SK-N-SH (cell line): ENCODE measurements at regions not wholly inside any gene's neighbourhood (a gene's known extent, or its start where the extent isn't known, plus 50 kb on each side); places are given as distances from the start of the nearest gene placed in this dataset.

Experiments
- CTCF ChIA-PET: fragments of 300-600, 350-600 bp; formaldehyde crosslinking; extraction: SDS; loops from one replicate; lab custom pipeline; 2021; lab: Yijun Ruan, JAX
- POLR2A ChIA-PET: fragments of 350-600 bp; sonication (Branson Sonifier 250); formaldehyde crosslinking; extraction: SDS; loops from one replicate; lab custom pipeline; 2020; ENCODE audit warnings: antibody characterized with exemption, inconsistent platforms; lab: Yijun Ruan, JAX
- DNase-seq: peaks from one replicate; pipeline ENCODE4 v3.0.0; 2012
- H2AFZ ChIP-seq: fragments of 200-600 bp; sonication (generic); 2 replicates; pipeline ENCODE4 v1.8.1; 2016; ENCODE audit warnings: antibody characterized with exemption, mild to moderate bottlenecking, low read depth
- H3F3A ChIP-seq: fragments of 200-600 bp; sonication (generic); replicated peaks from 2 replicates; pipeline ENCODE3; 2016; ENCODE audit warnings: antibody characterized with exemption, mild to moderate bottlenecking; ENCODE audit not compliant: insufficient read depth
- H3K27ac ChIP-seq, 2 experiments: fragments of 200-500 bp in 1 of 2; fragments of 200-600 bp in 1 of 2; sonication (Bioruptor generic) in 1 of 2; sonication (generic), shearing (Covaris generic) in 1 of 2; 2 replicates each; pipeline versions ENCODE4 v1.5.1 to v1.6.1; 2014 to 2016; ENCODE audit warnings: low read depth in 2 of 2, inconsistent platforms in 1 of 2, low read length in 1 of 2, mild to moderate bottlenecking in 1 of 2, mixed read lengths in 1 of 2
- H3K27me3 ChIP-seq: fragments of 200-600 bp; sonication (generic), shearing (Covaris generic); 2 replicates; pipeline ENCODE4 v1.6.1; 2016; ENCODE audit warnings: mixed run types; ENCODE audit not compliant: insufficient read depth
- H3K36me3 ChIP-seq, 2 experiments: fragments of 200-500 bp in 1 of 2; fragments of 200-600 bp in 1 of 2; sonication (Bioruptor generic) in 1 of 2; sonication (generic) in 1 of 2; replicated peaks in 1 of 2; 2 replicates each; pipeline versions ENCODE3 to v1.5.1; 2014 to 2016; ENCODE audit warnings: low read length in 1 of 2, mild to moderate bottlenecking in 1 of 2; ENCODE audit not compliant: insufficient read depth in 2 of 2, control insufficient read depth in 1 of 2
- H3K4me1 ChIP-seq, 2 experiments: fragments of 200-500 bp in 1 of 2; fragments of 200-600 bp in 1 of 2; sonication (Bioruptor generic) in 1 of 2; sonication (generic), shearing (Covaris generic) in 1 of 2; 2 replicates each; pipeline versions ENCODE4 v1.5.1 to v1.6.1; 2014 to 2016; ENCODE audit warnings: low read depth in 1 of 2, low read length in 1 of 2, mixed run types in 1 of 2; ENCODE audit not compliant: insufficient read depth in 2 of 2, control insufficient read depth in 1 of 2
- H3K4me2 ChIP-seq: fragments of 200-600 bp; sonication (generic), shearing (Covaris generic); 2 replicates; pipeline ENCODE4 v1.6.1; 2017; ENCODE audit warnings: mixed run types
- H3K4me3 ChIP-seq, 2 experiments: fragments of 200-500 bp in 1 of 2; fragments of 200-600 bp in 1 of 2; sonication (Bioruptor generic) in 1 of 2; sonication (generic), shearing (Covaris generic) in 1 of 2; 2 replicates each; pipeline versions ENCODE4 v1.5.1 to v1.8.1; 2014 to 2016; ENCODE audit warnings: low read depth in 2 of 2, inconsistent platforms in 1 of 2, low read length in 1 of 2, mild to moderate bottlenecking in 1 of 2, mixed read lengths in 1 of 2, moderate library complexity in 1 of 2
- H3K79me2 ChIP-seq: fragments of 200-600 bp; sonication (generic); 2 replicates; pipeline ENCODE4 v1.8.1; 2017; ENCODE audit warnings: mild to moderate bottlenecking; ENCODE audit not compliant: insufficient read depth
- H3K9ac ChIP-seq: fragments of 200-600 bp; sonication (generic); 2 replicates; pipeline ENCODE4 v1.6.1; 2017; ENCODE audit warnings: mixed run types
- H3K9me2 ChIP-seq: fragments of 200-600 bp; sonication (generic); 2 replicates; pipeline ENCODE4 v1.6.1; 2017; ENCODE audit warnings: mixed run types
- H3K9me3 ChIP-seq: fragments of 200-600 bp; sonication (generic); 2 replicates; pipeline ENCODE4 v1.6.1; 2017; ENCODE audit warnings: mixed run types, mild to moderate bottlenecking, moderate library complexity
- H4K20me1 ChIP-seq: fragments of 200-600 bp; sonication (generic); 2 replicates; pipeline ENCODE4 v1.6.1; 2017; ENCODE audit warnings: mild to moderate bottlenecking, mixed run types; ENCODE audit not compliant: insufficient read depth
- ELF1 ChIP-seq: IDR thresholded peaks from 2 replicates; pipeline ENCODE4 v1.4.0; 2012
- EP300 ChIP-seq, 2 experiments: IDR thresholded peaks; 2 replicates each; pipeline versions ENCODE4 v1.4.0 to v1.6.1; 2012; ENCODE audit warnings: borderline replicate concordance in 1 of 2, low read depth in 1 of 2, low read length in 1 of 2
- GATA2 ChIP-seq: sonication (generic); formaldehyde crosslinking; IDR thresholded peaks from 2 replicates; pipeline ENCODE4 v1.5.0; 2020; ENCODE audit warnings: mild to moderate bottlenecking, missing genetic modification reagents
- JUND ChIP-seq: IDR thresholded peaks from 2 replicates; pipeline ENCODE4 v1.4.0; 2012
- MAX ChIP-seq: IDR thresholded peaks from 2 replicates; pipeline ENCODE4 v1.4.0; 2012; ENCODE audit warnings: low read depth
- MEF2A ChIP-seq: IDR thresholded peaks from 2 replicates; pipeline ENCODE4 v1.4.0; 2012; ENCODE audit warnings: low read depth, borderline replicate concordance
- NRF1 ChIP-seq: IDR thresholded peaks from 2 replicates; pipeline ENCODE4 v1.6.1; 2012; ENCODE audit warnings: low read depth, mild to moderate bottlenecking, low read length
- RAD21 ChIP-seq: IDR thresholded peaks from 2 replicates; pipeline ENCODE4 v1.6.1; 2012; ENCODE audit warnings: mild to moderate bottlenecking, low read length
- RCOR1 ChIP-seq: fragments of 150-350 bp; IDR thresholded peaks from 2 replicates; pipeline ENCODE4 v1.6.1; 2017; ENCODE audit warnings: antibody characterized with exemption, low read length
- RFX5 ChIP-seq: IDR thresholded peaks from 2 replicates; pipeline ENCODE4 v1.6.1; 2012; ENCODE audit warnings: mild to moderate bottlenecking, improper control_type of control experiment, low read length
- RXRA ChIP-seq: IDR thresholded peaks from 2 replicates; pipeline ENCODE4 v1.4.0; 2012; ENCODE audit warnings: low read depth, mild to moderate bottlenecking, borderline replicate concordance
- TAF1 ChIP-seq: IDR thresholded peaks from 2 replicates; pipeline ENCODE4 v1.6.1; 2012; ENCODE audit warnings: low read depth, mild to moderate bottlenecking, low read length, moderate library complexity, borderline replicate concordance
- TCF12 ChIP-seq: IDR thresholded peaks from 2 replicates; pipeline ENCODE4 v1.4.0; 2012
- ZBTB33 ChIP-seq: IDR thresholded peaks from 2 replicates; pipeline ENCODE4 v1.4.0; 2012; ENCODE audit warnings: low read depth, borderline replicate concordance
- WGBS: methylation state at CpG from one replicate; pipeline ENCODE4 v1.1.6; 2017; ENCODE audit warnings: low lambda C conversion rate; 5-methylcytosine and 5-hydroxymethylcytosine counted together

DNA sequence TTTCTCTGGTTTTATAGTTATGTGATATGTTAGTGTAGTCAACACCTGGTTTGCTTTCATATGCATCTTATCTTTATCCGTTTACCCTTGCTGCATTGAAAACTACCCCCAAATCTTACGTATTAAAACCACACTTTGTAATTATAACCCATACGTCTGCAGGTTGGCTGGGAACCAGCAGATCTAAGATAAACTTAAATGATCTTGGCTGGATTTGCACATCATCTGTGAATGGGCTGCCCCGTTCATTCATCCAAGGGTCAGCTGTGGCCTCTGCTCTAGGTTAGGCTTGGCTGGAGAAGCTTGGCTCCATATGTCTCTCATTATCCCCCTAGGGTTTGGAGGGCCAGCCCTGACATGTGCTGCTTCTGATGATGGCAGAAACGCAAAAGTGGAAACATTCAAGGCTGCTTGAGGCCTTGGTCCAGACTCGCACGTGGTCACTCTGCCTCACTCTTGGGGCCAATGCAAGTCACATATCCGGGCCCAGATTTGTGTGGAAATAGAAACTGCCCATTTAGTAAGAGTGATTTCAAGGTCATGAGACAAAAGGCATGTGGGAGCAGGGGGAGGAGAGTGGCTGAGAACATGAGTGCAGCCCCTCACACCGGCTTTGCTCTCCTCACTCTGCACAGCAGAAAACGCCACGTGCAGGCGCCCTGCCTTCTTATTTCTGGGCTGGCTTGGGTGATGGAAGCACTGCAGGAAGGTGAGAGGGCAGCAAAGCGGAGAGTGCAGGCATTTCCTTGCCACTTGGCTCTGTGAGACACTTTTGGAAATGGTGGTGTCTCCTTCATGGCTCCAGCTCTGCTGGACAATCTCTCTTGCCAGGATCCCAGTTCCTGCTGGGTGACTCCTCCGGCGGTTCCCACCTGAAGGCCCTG is 553.8 kb downstream of the GLRX3 start (continued):
- no peak for TF ChIP-seq MEF2A
- no peak for TF ChIP-seq MAX
- TF ChIP-seq ELF1 = no peak
- TF ChIP-seq EP300 (IDR thresholded peaks at IDR 0.05; ENCODE audit: borderline replicate concordance in 1 of 2, low read depth in 1 of 2, low read length in 1 of 2) = peak in 1 of 2 experiments; percentile 81; a peak in 2 of 4 replicates

- Histone ChIP-seq H4K20me1 (no peaks in the 10 kb centered on the region), H3F3A (no peaks in the 10 kb centered on the region), H3K36me3 (no peaks in the 10 kb centered on the region), H3K27ac (no peak overlapping the region), H3K9ac (no peak overlapping the region), H3K4me3 (no peak overlapping the region), H3K9me3 (no peaks in the 10 kb centered on the region), H2AFZ (no peak overlapping the region), H3K9me2 (no peaks in the 10 kb centered on the region), H3K27me3 (no peaks in the 10 kb centered on the region), H3K4me1 (peaks cover 0 to 8% of the 10 kb centered on the region in 2 experiments; a peak in 1 of 4 replicates), H3K79me2 (no peaks in the 10 kb centered on the region), H3K4me2 (no peak overlapping the region)
- TF ChIP-seq RFX5 (no peak), NRF1 (no peak), GATA2 (CRISPR knock-in tag) (peak; percentile 36; the same call in 1 of the 2 replicates), TCF12 (no peak), JUND (no peak), RCOR1 (no peak), ZBTB33 (no peak)
- no peak for DNase-seq
- ChIA-PET POLR2A (no interaction called here), CTCF (interaction anchor here (0.8 to 1.1 kb wide), 2 partner anchors 11 to 1183 kb away, joined by 3 read pairs; no protein-coding TSS in a partner anchor)
- WGBS = 18% methylated on average over 3 of the region's 3 CpGs
These were observed 555.6 kb downstream of the GLRX3 start for GRCh38 chr10:130691776-130692175.

DNA sequence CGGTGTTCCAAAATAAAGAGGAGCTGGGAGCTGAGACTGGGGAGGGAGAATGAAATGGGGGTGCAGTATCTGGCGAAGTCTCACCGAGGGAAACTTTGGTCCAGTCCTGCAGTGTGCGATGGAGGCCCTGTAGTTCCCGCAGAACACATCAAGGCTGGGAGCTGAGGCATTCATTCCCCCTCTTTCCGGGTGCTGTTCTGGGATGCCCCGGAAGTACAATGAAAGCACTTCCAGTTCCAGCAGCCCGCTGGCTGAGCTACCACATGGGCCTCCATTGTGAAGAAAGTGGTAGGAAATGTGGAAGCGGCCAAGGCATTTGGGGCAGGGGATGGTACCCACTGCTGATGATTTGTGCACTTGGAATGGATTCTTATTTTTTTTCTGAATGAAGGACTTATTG is 560.7 kb downstream of the GLRX3 start:
- no peak overlapping the region for H3K4me2 ChIP-seq
- no peak overlapping the region for H3K4me3 ChIP-seq
- H3K27me3 ChIP-seq = no peaks in the 10 kb centered on the region
- H3K9ac ChIP-seq = no peak overlapping the region
- DNase-seq = no peak
- H3K9me2 ChIP-seq = no peaks in the 10 kb centered on the region
- H3K27ac ChIP-seq = no peak overlapping the region
- no peaks in the 10 kb centered on the region for H3K9me3 ChIP-seq
- ChIA-PET POLR2A (no interaction called here), CTCF (interaction anchor here (1.2 to 2.1 kb wide), 3 partner anchors 10 to 615 kb away, joined by 4 to 10 read pairs (median 5); partner anchors contain the start of gene TCERG1L)
- TF ChIP-seq RFX5 (no peak), TAF1 (no peak), GATA2 (CRISPR knock-in tag) (no peak), ZBTB33 (no peak), RAD21 (no peak), RXRA (no peak), TCF12 (no peak)
- H2AFZ ChIP-seq = no peak overlapping the region
- H3F3A ChIP-seq = no peaks in the 10 kb centered on the region
- H3K4me1 ChIP-seq = no peaks in the 10 kb centered on the region; a peak in 1 of 4 replicates
- H3K36me3 ChIP-seq = no peaks in the 10 kb centered on the region
- WGBS = 47% methylated on average over 9 of the region's 9 CpGs
- no peaks in the 10 kb centered on the region for H4K20me1 ChIP-seq
- no peaks in the 10 kb centered on the region for H3K79me2 ChIP-seq
